ENCODE measurements at regions not wholly inside any gene's neighbourhood (a gene's known extent, or its start where the extent isn't known, plus 50 kb on each side); places are given as distances from the start of the nearest gene placed in this dataset.

DNA sequence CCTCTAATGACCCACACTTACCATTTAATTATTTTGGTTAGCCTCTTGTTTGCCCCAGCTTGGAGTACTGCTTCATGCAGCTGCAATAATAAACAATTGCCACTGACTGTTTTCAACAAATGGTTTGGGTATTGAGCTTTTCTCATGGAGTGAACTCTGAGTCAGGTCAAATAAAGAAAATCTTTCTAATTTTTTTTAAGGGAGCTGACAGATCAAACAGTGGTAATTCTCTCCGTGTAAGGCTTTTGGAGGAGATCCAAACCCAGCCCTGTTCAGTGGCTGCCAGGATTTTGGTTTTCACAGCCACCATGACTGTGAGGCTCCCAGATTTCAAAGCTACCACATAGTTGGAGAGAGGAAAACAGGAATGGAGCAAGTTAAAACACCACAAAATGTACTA, 110.7 kb upstream of the EFNA5 start:
- TF ChIP-seq, protein P1, sequence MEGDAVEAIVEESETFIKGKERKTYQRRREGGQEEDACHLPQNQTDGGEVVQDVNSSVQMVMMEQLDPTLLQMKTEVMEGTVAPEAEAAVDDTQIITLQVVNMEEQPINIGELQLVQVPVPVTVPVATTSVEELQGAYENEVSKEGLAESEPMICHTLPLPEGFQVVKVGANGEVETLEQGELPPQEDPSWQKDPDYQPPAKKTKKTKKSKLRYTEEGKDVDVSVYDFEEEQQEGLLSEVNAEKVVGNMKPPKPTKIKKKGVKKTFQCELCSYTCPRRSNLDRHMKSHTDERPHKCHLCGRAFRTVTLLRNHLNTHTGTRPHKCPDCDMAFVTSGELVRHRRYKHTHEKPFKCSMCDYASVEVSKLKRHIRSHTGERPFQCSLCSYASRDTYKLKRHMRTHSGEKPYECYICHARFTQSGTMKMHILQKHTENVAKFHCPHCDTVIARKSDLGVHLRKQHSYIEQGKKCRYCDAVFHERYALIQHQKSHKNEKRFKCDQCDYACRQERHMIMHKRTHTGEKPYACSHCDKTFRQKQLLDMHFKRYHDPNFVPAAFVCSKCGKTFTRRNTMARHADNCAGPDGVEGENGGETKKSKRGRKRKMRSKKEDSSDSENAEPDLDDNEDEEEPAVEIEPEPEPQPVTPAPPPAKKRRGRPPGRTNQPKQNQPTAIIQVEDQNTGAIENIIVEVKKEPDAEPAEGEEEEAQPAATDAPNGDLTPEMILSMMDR (IDR thresholded peaks at IDR 0.05): no peak
- no peak for TF ChIP-seq POLR2A (IDR thresholded peaks at IDR 0.05)
